H1 (cell line): ENCODE measurements at regions not wholly inside any gene's neighbourhood (a gene's known extent, or its start where the extent isn't known, plus 50 kb on each side); places are given as distances from the start of the nearest gene placed in this dataset.

Source experiments
- CTCF ChIA-PET: fragments of 300-600 bp; sonication (Branson Sonifier 250); formaldehyde crosslinking; loops from one replicate; lab custom pipeline; 2021; ENCODE audit not compliant: partially characterized antibody; lab: Charles Lee
- POLR2A ChIA-PET: fragments of 300-600 bp; sonication (Branson Sonifier 250); formaldehyde crosslinking; loops from one replicate; lab custom pipeline; 2021; ENCODE audit warnings: inconsistent platforms; ENCODE audit not compliant: partially characterized antibody; lab: Charles Lee
- DNase-seq, 2 experiments: peaks; one replicate each; pipeline versions ENCODE4 v3.0.0 to v3.0.0-alpha.2; 2010 to 2022; ENCODE audit warnings: low spot score in 2 of 2, low read depth in 1 of 2, mixed read lengths in 1 of 2
- FAIRE-seq: peaks from 2 replicates; lab custom pipeline; 2011; peaks lifted over from hg19 to GRCh38; lab: Jason Lieb, UNC
- H2AFZ ChIP-seq: 2 replicates; pipeline ENCODE4 v1.8.1; 2012; ENCODE audit warnings: low read length, inconsistent platforms
- H2AK5ac ChIP-seq: 2 replicates; pipeline ENCODE4 v1.6.1; 2013; ENCODE audit warnings: low read depth, low read length
- H2BK120ac ChIP-seq: replicated peaks from 2 replicates; pipeline ENCODE3; 2013; ENCODE audit warnings: low read depth, low read length, inconsistent platforms
- H2BK12ac ChIP-seq: 2 replicates; pipeline ENCODE4 v1.6.1; 2013; ENCODE audit warnings: low read depth, low read length
- H2BK15ac ChIP-seq: 2 replicates; pipeline ENCODE4 v1.6.1; 2013; ENCODE audit warnings: low read length
- H2BK20ac ChIP-seq: 2 replicates; pipeline ENCODE4 v1.6.1; 2013; ENCODE audit warnings: low read length
- H2BK5ac ChIP-seq: 2 replicates; pipeline ENCODE4 v1.6.1; 2013; ENCODE audit warnings: low read depth, low read length
- H3K14ac ChIP-seq: 2 replicates; pipeline ENCODE4 v1.6.1; 2013; ENCODE audit warnings: inconsistent platforms; ENCODE audit not compliant: insufficient read length
- H3K18ac ChIP-seq: 2 replicates; pipeline ENCODE4 v1.6.1; 2013; ENCODE audit warnings: low read length; ENCODE audit errors: extremely low read depth
- H3K23ac ChIP-seq: 2 replicates; pipeline ENCODE4 v1.6.1; 2013; ENCODE audit warnings: inconsistent platforms; ENCODE audit not compliant: insufficient read length
- H3K23me2 ChIP-seq: 2 replicates; pipeline ENCODE4 v1.6.1; 2013; ENCODE audit warnings: low read depth, low read length
- H3K27ac ChIP-seq: 2 replicates; pipeline ENCODE4 v1.6.1; 2011; ENCODE audit warnings: low read depth, low read length, inconsistent platforms
- H3K27me3 ChIP-seq, 4 experiments: replicated peaks in 1 of 4; 1 replicate in 1 of 4; 2 replicates in 3 of 4; pipeline versions ENCODE4 v1.6.1 to v1.8.1; 2011 to 2013; ENCODE audit warnings: low read length in 3 of 4, mild to moderate bottlenecking in 3 of 4, inconsistent platforms in 2 of 4, mixed read lengths in 2 of 4, moderate library complexity in 1 of 4; ENCODE audit not compliant: control insufficient read depth in 3 of 4, insufficient read depth in 3 of 4; ENCODE audit errors: extremely low read depth in 1 of 4
- H3K36me3 ChIP-seq, 4 experiments: 2 replicates each; pipeline versions ENCODE4 v1.6.1 to v1.8.1; 2011 to 2013; ENCODE audit warnings: mild to moderate bottlenecking in 4 of 4, low read length in 3 of 4, moderate library complexity in 2 of 4, control low read depth in 1 of 4, inconsistent platforms in 1 of 4; ENCODE audit not compliant: insufficient read depth in 4 of 4, control insufficient read depth in 2 of 4
- H3K4ac ChIP-seq: replicated peaks from 2 replicates; pipeline ENCODE3; 2013; ENCODE audit warnings: low read length, low read depth, mixed read lengths, inconsistent platforms; ENCODE audit not compliant: insufficient read length
- H3K4me1 ChIP-seq, 4 experiments: replicated peaks in 1 of 4; 1 replicate in 1 of 4; 2 replicates in 3 of 4; pipeline versions ENCODE4 v1.6.1 to v1.8.1; 2011 to 2013; ENCODE audit warnings: low read length in 3 of 4, inconsistent platforms in 2 of 4, mixed read lengths in 1 of 4; ENCODE audit not compliant: insufficient read depth in 4 of 4, control insufficient read depth in 3 of 4
- H3K4me2 ChIP-seq, 2 experiments: 2 replicates each; pipeline versions ENCODE4 v1.6.1 to v1.8.1; 2011 to 2013; ENCODE audit warnings: low read depth in 2 of 2, low read length in 2 of 2, control low read depth in 1 of 2, inconsistent platforms in 1 of 2, mild to moderate bottlenecking in 1 of 2; ENCODE audit not compliant: insufficient read depth in 1 of 2
- H3K4me3 ChIP-seq, 4 experiments: fragments of 200-600, 300-600 bp in 1 of 4; sonication (generic), shearing (Covaris generic), sonication (Bioruptor Twin) in 1 of 4; 2 replicates each; pipeline versions ENCODE4 v1.5.1 to v1.8.1; 2011 to 2016; ENCODE audit warnings: low read length in 4 of 4, low read depth in 3 of 4, control low read depth in 2 of 4, inconsistent platforms in 2 of 4, mild to moderate bottlenecking in 2 of 4, mixed read lengths in 1 of 4, moderate library complexity in 1 of 4; ENCODE audit not compliant: insufficient read depth in 2 of 4; ENCODE audit errors: extremely low read depth in 1 of 4
- H3K56ac ChIP-seq: replicated peaks from 2 replicates; pipeline ENCODE3; 2013; ENCODE audit warnings: low read depth, mild to moderate bottlenecking, mixed read lengths, low read length, inconsistent platforms; ENCODE audit not compliant: insufficient read length
- H3K79me1 ChIP-seq: 2 replicates; pipeline ENCODE4 v1.6.1; 2013; ENCODE audit warnings: low read depth, low read length, control low read depth
- H3K79me2 ChIP-seq, 2 experiments: 2 replicates each; pipeline versions ENCODE4 v1.6.1 to v1.8.1; 2012 to 2013; ENCODE audit warnings: low read length in 2 of 2, mild to moderate bottlenecking in 2 of 2, inconsistent platforms in 1 of 2; ENCODE audit not compliant: insufficient read depth in 2 of 2, control insufficient read depth in 1 of 2
- H3K9ac ChIP-seq, 4 experiments: replicated peaks in 1 of 4; 1 replicate in 1 of 4; 2 replicates in 3 of 4; pipeline versions ENCODE4 v1.6.1 to v1.8.1; 2011 to 2013; ENCODE audit warnings: low read depth in 3 of 4, low read length in 3 of 4, control low read depth in 2 of 4, mild to moderate bottlenecking in 2 of 4, moderate library complexity in 2 of 4, inconsistent platforms in 1 of 4; ENCODE audit errors: extremely low read depth in 1 of 4
- H3K9me3 ChIP-seq, 2 experiments: 2 replicates each; pipeline versions ENCODE4 v1.6.1 to v1.8.1; 2012 to 2013; ENCODE audit warnings: mild to moderate bottlenecking in 2 of 2, moderate library complexity in 2 of 2, control low read depth in 1 of 2, inconsistent platforms in 1 of 2, low read depth in 1 of 2, low read length in 1 of 2, mixed read lengths in 1 of 2; ENCODE audit not compliant: insufficient read depth in 2 of 2
- H4K20me1 ChIP-seq, 2 experiments: replicated peaks in 1 of 2; 2 replicates each; pipeline versions ENCODE3 to v1.8.1; 2011 to 2013; ENCODE audit warnings: inconsistent platforms in 2 of 2, low read length in 2 of 2, mild to moderate bottlenecking in 1 of 2; ENCODE audit not compliant: insufficient read depth in 2 of 2, control insufficient read depth in 1 of 2
- H4K5ac ChIP-seq: 2 replicates; pipeline ENCODE4 v1.6.1; 2013; ENCODE audit warnings: low read length, low read depth, mixed read lengths, inconsistent platforms; ENCODE audit not compliant: insufficient read length
- H4K8ac ChIP-seq: 2 replicates; pipeline ENCODE4 v1.8.0; 2013; ENCODE audit warnings: mild to moderate bottlenecking, moderate library complexity, low read length, inconsistent platforms; ENCODE audit not compliant: insufficient read depth; ENCODE audit errors: extremely low read depth
- H4K91ac ChIP-seq: replicated peaks from 2 replicates; pipeline ENCODE3; 2013; ENCODE audit warnings: low read length, mixed read lengths, inconsistent platforms; ENCODE audit not compliant: insufficient read length
- ASH2L ChIP-seq: fragments of 200-600, 300-600 bp; sonication (generic); IDR thresholded peaks from one replicate; pipeline ENCODE4 v1.7.1; 2017; ENCODE audit warnings: low read length
- CBX8 ChIP-seq: fragments of 300-800, 300-1000 bp; sonication (generic); IDR thresholded peaks from 2 replicates; pipeline ENCODE4 v1.7.1; 2016; ENCODE audit warnings: low read depth, low read length, borderline replicate concordance
- E2F6 ChIP-seq: IDR thresholded peaks from 2 replicates; pipeline ENCODE4 v1.6.1; 2012; ENCODE audit warnings: inconsistent platforms
- EGR1 ChIP-seq: IDR thresholded peaks from 2 replicates; pipeline ENCODE4 v1.6.1; 2011; ENCODE audit warnings: low read depth, low read length, borderline replicate concordance
- FOSL1 ChIP-seq: IDR thresholded peaks from 2 replicates; pipeline ENCODE4 v1.6.1; 2011; ENCODE audit warnings: mild to moderate bottlenecking, low read depth, low read length, moderate library complexity; ENCODE audit not compliant: insufficient read depth
- GTF2F1 ChIP-seq: IDR thresholded peaks from 2 replicates; pipeline ENCODE4 v1.6.1; 2012; ENCODE audit warnings: low read depth, low read length, improper control_type of control experiment, borderline replicate concordance
- KDM1A ChIP-seq: fragments of 200-600, 300-600 bp; sonication (generic); IDR thresholded peaks from 2 replicates; pipeline ENCODE4 v1.7.1; 2016; ENCODE audit warnings: mild to moderate bottlenecking, low read length, borderline replicate concordance
- MAX ChIP-seq: IDR thresholded peaks from 2 replicates; pipeline ENCODE4 v1.6.1; 2012; ENCODE audit warnings: inconsistent platforms
- POLR2A ChIP-seq, 2 experiments: IDR thresholded peaks; 1 replicate in 1 of 2; 2 replicates in 1 of 2; pipeline ENCODE4 v1.6.1; 2011; ENCODE audit warnings: low read depth in 2 of 2, low read length in 2 of 2, mild to moderate bottlenecking in 2 of 2; ENCODE audit errors: control extremely low read depth in 1 of 2
- RAD21 ChIP-seq, 2 experiments: IDR thresholded peaks in 1 of 2; conservative IDR thresholded peaks in 1 of 2; 2 replicates each; pipeline ENCODE4 v1.6.1; 2011; ENCODE audit warnings: low read depth in 2 of 2, low read length in 2 of 2, improper control_type of control experiment in 1 of 2, inconsistent platforms in 1 of 2, mild to moderate bottlenecking in 1 of 2, moderate library complexity in 1 of 2
- SIN3A ChIP-seq, 2 experiments: IDR thresholded peaks in 1 of 2; conservative IDR thresholded peaks in 1 of 2; 2 replicates each; pipeline ENCODE4 v1.6.1; 2011 to 2012; ENCODE audit warnings: low read length in 2 of 2, improper control_type of control experiment in 1 of 2, low read depth in 1 of 2, mild to moderate bottlenecking in 1 of 2
- SIRT6 ChIP-seq: IDR thresholded peaks from one replicate; pipeline ENCODE4 v1.7.1; 2012; ENCODE audit warnings: low read length, inconsistent platforms
- WGBS, 2 experiments: shearing (Covaris generic) in 1 of 2; methylation state at CpG; one replicate each; pipeline versions ENCODE4 v1.1.6 to v1.1.7; 2013 to 2015; ENCODE audit warnings: low lambda C conversion rate in 2 of 2, mixed read lengths in 2 of 2, inconsistent platforms in 1 of 2, low coverage in 1 of 2, missing lambda C conversion rate in 1 of 2; ENCODE audit not compliant: insufficient replicate concordance in 2 of 2, insufficient coverage in 1 of 2, insufficient read length in 1 of 2; ENCODE audit errors: extremely low coverage in 1 of 2, missing lambda C conversion rate in 1 of 2; 5-methylcytosine and 5-hydroxymethylcytosine counted together

- Histone ChIP-seq H3K23ac (no peak overlapping the region), H4K8ac (no peak overlapping the region), H3K4me3 (no peak overlapping the region), H3K27me3 (no peaks in the 10 kb centered on the region), H2BK12ac (no peak overlapping the region), H4K5ac (no peak overlapping the region), H2AFZ (no peak overlapping the region), H3K27ac (no peak overlapping the region), H2AK5ac (no peak overlapping the region), H4K20me1 (no peaks in the 10 kb centered on the region), H3K4me1 (no peaks in the 10 kb centered on the region), H4K91ac (no peak overlapping the region), H2BK15ac (no peak overlapping the region), H2BK20ac (no peak overlapping the region), H3K79me2 (no peaks in the 10 kb centered on the region), H3K14ac (no peak overlapping the region), H3K56ac (no peak overlapping the region), H3K23me2 (no peaks in the 10 kb centered on the region; the same call in 1 of the 2 replicates), H2BK120ac (no peak overlapping the region), H2BK5ac (no peak overlapping the region), H3K4me2 (no peak overlapping the region), H3K79me1 (no peaks in the 10 kb centered on the region), H3K36me3 (no peaks in the 10 kb centered on the region), H3K9ac (no peak overlapping the region), H3K4ac (no peak overlapping the region), H3K9me3 (no peaks in the 10 kb centered on the region), H3K18ac (no peak overlapping the region)
- CTCF ChIA-PET: no interaction called here
- 81% methylated on average over 1 of the region's 1 CpG; no CpG with 5 or more reads in 1 of the 2 experiments for WGBS, 2 experiments
- POLR2A ChIA-PET: no interaction called here
- DNase-seq (no peak), FAIRE-seq (no peak)
- TF ChIP-seq CBX8 (no peak), KDM1A (no peak), POLR2A (IDR thresholded peaks at IDR 0.05; ENCODE audit: control extremely low read depth in 1 of 2, low read depth in 2 of 2, low read length in 2 of 2) (no peak), SIRT6 (no peak), RAD21 (IDR thresholded peaks at IDR 0.05 in 1 of 2, conservative IDR thresholded peaks at IDR 0.05 in 1 of 2; ENCODE audit: low read depth in 2 of 2, low read length in 2 of 2) (no peak), FOSL1 (no peak), ASH2L (no peak), E2F6 (no peak), MAX (no peak), EGR1 (no peak), GTF2F1 (no peak), SIN3A (conservative IDR thresholded peaks at IDR 0.05 in 1 of 2, IDR thresholded peaks at IDR 0.05 in 1 of 2; ENCODE audit: low read depth in 1 of 2, low read length in 2 of 2) (no peak)
Observed at GRCh38 chr4:66059136-66059535, 388.8 kb upstream of the EPHA5 start.
